GM18505 (cell line): ENCODE measurements at regions not wholly inside any gene's neighbourhood (a gene's known extent, or its start where the extent isn't known, plus 50 kb on each side); places are given as distances from the start of the nearest gene placed in this dataset.

Experiments used
- ATAC-seq: cut with Tn5 transposase; IDR thresholded peaks from one replicate; pipeline ENCODE4 v1.9.1; 2021; ENCODE audit not compliant: unreplicated experiment
- POLR2A ChIP-seq: IDR thresholded peaks from 4 replicates; pipeline ENCODE4 v1.6.1; 2011; ENCODE audit warnings: borderline replicate concordance; ENCODE audit not compliant: insufficient read depth, insufficient read length; ENCODE audit errors: extremely low read depth

- ATAC-seq = no peak
- TF ChIP-seq POLR2A = no peak
These were observed 186.7 kb upstream of the ANK3 start for GRCh38 chr10:60576130-60577069.

GRCh38 chr10:60575105-60575504 lies 185.4 kb upstream of the ANK3 start:
- no peak for ATAC-seq
- no peak for TF ChIP-seq POLR2A

- ATAC-seq = no peak
These were observed 184.7 kb upstream of the ANK3 start for GRCh38 chr10:60574388-60574787.

GRCh38 chr10:60573336-60573735 lies 183.7 kb upstream of the ANK3 start:
- ATAC-seq = no peak
- no peak for TF ChIP-seq POLR2A

More at GRCh38 chr10:60574388-60574787, 184.7 kb upstream of the ANK3 start:
- no peak for TF ChIP-seq POLR2A

GRCh38 chr10:60572511-60573194 lies 183.0 kb upstream of the ANK3 start:
- TF ChIP-seq POLR2A = no peak
- no peak for ATAC-seq

GRCh38 chr10:60570896-60571295 lies 181.2 kb upstream of the ANK3 start:
- no peak for ATAC-seq
- no peak for TF ChIP-seq POLR2A

GRCh38 chr10:60570272-60570865 lies 180.7 kb upstream of the ANK3 start:
- ATAC-seq = no peak
- no peak for TF ChIP-seq POLR2A

- TF ChIP-seq POLR2A = no peak
- no peak for ATAC-seq
These were observed 180.0 kb upstream of the ANK3 start for GRCh38 chr10:60569681-60570080.

- no peak for TF ChIP-seq POLR2A
- ATAC-seq = no peak
These were observed 176.4 kb upstream of the ANK3 start for GRCh38 chr10:60566096-60566495.

- TF ChIP-seq POLR2A = no peak
- no peak for ATAC-seq
These were observed 175.8 kb upstream of the ANK3 start for GRCh38 chr10:60565492-60565891.

GRCh38 chr10:60564475-60564874 lies 174.8 kb upstream of the ANK3 start:
- TF ChIP-seq POLR2A = no peak
- no peak for ATAC-seq

GRCh38 chr10:60560451-60560850 lies 170.8 kb upstream of the ANK3 start:
- no peak for ATAC-seq
- no peak for TF ChIP-seq POLR2A

- ATAC-seq = no peak
- TF ChIP-seq POLR2A = no peak
These were observed 166.0 kb upstream of the ANK3 start for GRCh38 chr10:60555700-60556099.

- no peak for TF ChIP-seq POLR2A
- ATAC-seq = no peak
These were observed 160.0 kb upstream of the ANK3 start for GRCh38 chr10:60549686-60550085.

- no peak for TF ChIP-seq POLR2A
These were observed 153.0 kb upstream of the ANK3 start for GRCh38 chr10:60542657-60543056.

GRCh38 chr10:60541451-60541850 lies 151.8 kb upstream of the ANK3 start:
- TF ChIP-seq POLR2A = no peak
- ATAC-seq = no peak

More at GRCh38 chr10:60542657-60543056, 153.0 kb upstream of the ANK3 start:
- no peak for ATAC-seq
